ENCODE measurements at regions not wholly inside any gene's neighbourhood (a gene's known extent, or its start where the extent isn't known, plus 50 kb on each side); places are given as distances from the start of the nearest gene placed in this dataset.
A peak's percentile ranks its signal among the peaks of the same experiment; 100 is the strongest.
"Not testable (repeated sequence)": the region's sequence is repeated elsewhere in the genome, so short reads cannot be mapped to it uniquely, and the experiment has no call there.

GRCh38 chr5:17951392-17952169 lies 317.3 kb downstream of the TAF11L14 start:
- Histone ChIP-seq H3K27ac (ENCODE audit: low read depth, low read length) (no peak overlapping the region), H3K36me3 (ENCODE audit: insufficient read depth, low read length) (no peaks in the 10 kb centered on the region), H3K27me3 (ENCODE audit: insufficient read depth, low read length) (no peaks in the 10 kb centered on the region), H3K4me3 (ENCODE audit: low read depth, low read length) (no peak overlapping the region), H3K4me1 (ENCODE audit: control insufficient read depth, insufficient read depth, low read length, unreplicated experiment) (no peaks in the 10 kb centered on the region), H2AFZ (ENCODE audit: low read length, unreplicated experiment) (no peak overlapping the region), H3K79me2 (ENCODE audit: control insufficient read depth, insufficient read depth, low read length, unreplicated experiment) (no peaks in the 10 kb centered on the region)

GRCh38 chr5:17952231-17952630 lies 318.0 kb downstream of the TAF11L14 start:
- Histone ChIP-seq H3K27me3 (ENCODE audit: insufficient read depth, low read length) (no peaks in the 10 kb centered on the region), H3K4me1 (ENCODE audit: control insufficient read depth, insufficient read depth, low read length, unreplicated experiment) (no peaks in the 10 kb centered on the region), H3K4me3 (ENCODE audit: low read depth, low read length) (no peak overlapping the region), H2AFZ (ENCODE audit: low read length, unreplicated experiment) (no peak overlapping the region), H3K79me2 (ENCODE audit: control insufficient read depth, insufficient read depth, low read length, unreplicated experiment) (no peaks in the 10 kb centered on the region), H3K36me3 (ENCODE audit: insufficient read depth, low read length) (no peaks in the 10 kb centered on the region), H3K27ac (ENCODE audit: low read depth, low read length) (no peak overlapping the region)

GRCh38 chr5:17964067-17964466 lies 329.8 kb downstream of the TAF11L14 start:
- H3K79me2 ChIP-seq (ENCODE audit: control insufficient read depth, insufficient read depth, low read length, unreplicated experiment), result no peaks in the 10 kb centered on the region

GRCh38 chr5:17966640-17967402 lies 332.6 kb downstream of the TAF11L14 start:
- Histone ChIP-seq H3K36me3 (ENCODE audit: insufficient read depth, low read length) (no peaks in the 10 kb centered on the region), H3K4me3 (ENCODE audit: low read depth, low read length) (no peak overlapping the region), H2AFZ (ENCODE audit: low read length, unreplicated experiment) (no peak overlapping the region), H3K27me3 (ENCODE audit: insufficient read depth, low read length) (no peaks in the 10 kb centered on the region), H3K4me1 (ENCODE audit: control insufficient read depth, insufficient read depth, low read length, unreplicated experiment) (no peaks in the 10 kb centered on the region), H3K79me2 (ENCODE audit: control insufficient read depth, insufficient read depth, low read length, unreplicated experiment) (no peaks in the 10 kb centered on the region), H3K27ac (ENCODE audit: low read depth, low read length) (no peak overlapping the region)

More at GRCh38 chr5:17964067-17964466, 329.8 kb downstream of the TAF11L14 start:
- Histone ChIP-seq H3K4me3 (ENCODE audit: low read depth, low read length) (no peak overlapping the region), H3K27ac (ENCODE audit: low read depth, low read length) (no peak overlapping the region), H3K4me1 (ENCODE audit: control insufficient read depth, insufficient read depth, low read length, unreplicated experiment) (no peaks in the 10 kb centered on the region), H3K36me3 (ENCODE audit: insufficient read depth, low read length) (no peaks in the 10 kb centered on the region), H2AFZ (ENCODE audit: low read length, unreplicated experiment) (no peak overlapping the region), H3K27me3 (ENCODE audit: insufficient read depth, low read length) (no peaks in the 10 kb centered on the region)

GRCh38 chr5:17976404-17976803 lies 342.1 kb downstream of the TAF11L14 start:
- no peaks in the 10 kb centered on the region for H3K4me1 ChIP-seq (ENCODE audit: control insufficient read depth, insufficient read depth, low read length, unreplicated experiment)
- H3K27ac ChIP-seq (ENCODE audit: low read depth, low read length), result no peak overlapping the region
- H3K36me3 ChIP-seq (ENCODE audit: insufficient read depth, low read length), result no peaks in the 10 kb centered on the region
- H3K27me3 ChIP-seq (ENCODE audit: insufficient read depth, low read length), result no peaks in the 10 kb centered on the region
- no peak overlapping the region for H2AFZ ChIP-seq (ENCODE audit: low read length, unreplicated experiment)
- H3K79me2 ChIP-seq (ENCODE audit: control insufficient read depth, insufficient read depth, low read length, unreplicated experiment), result no peaks in the 10 kb centered on the region
- H3K4me3 ChIP-seq (ENCODE audit: low read depth, low read length), result no peak overlapping the region

- H3K36me3 ChIP-seq (ENCODE audit: insufficient read depth, low read length), result no peaks in the 10 kb centered on the region
- H3K4me3 ChIP-seq (ENCODE audit: low read depth, low read length), result no peak overlapping the region
- H3K4me1 ChIP-seq (ENCODE audit: control insufficient read depth, insufficient read depth, low read length, unreplicated experiment), result no peaks in the 10 kb centered on the region
- no peaks in the 10 kb centered on the region for H3K27me3 ChIP-seq (ENCODE audit: insufficient read depth, low read length)
- H2AFZ ChIP-seq (ENCODE audit: low read length, unreplicated experiment), result no peak overlapping the region
- H3K27ac ChIP-seq (ENCODE audit: low read depth, low read length), result no peak overlapping the region
- H3K79me2 ChIP-seq (ENCODE audit: control insufficient read depth, insufficient read depth, low read length, unreplicated experiment), result no peaks in the 10 kb centered on the region
These were observed 344.7 kb downstream of the TAF11L14 start for GRCh38 chr5:17978954-17979353.

- not testable (repeated sequence) for H3K27me3 ChIP-seq (ENCODE audit: insufficient read depth, low read length); H3K4me1 ChIP-seq (ENCODE audit: control insufficient read depth, insufficient read depth, low read length, unreplicated experiment); H3K4me3 ChIP-seq (ENCODE audit: low read depth, low read length); H2AFZ ChIP-seq (ENCODE audit: low read length, unreplicated experiment); H3K27ac ChIP-seq (ENCODE audit: low read depth, low read length); H3K36me3 ChIP-seq (ENCODE audit: insufficient read depth, low read length); H3K79me2 ChIP-seq (ENCODE audit: control insufficient read depth, insufficient read depth, low read length, unreplicated experiment)
These were observed 348.4 kb downstream of the TAF11L14 start for GRCh38 chr5:17982626-17983025.

GRCh38 chr5:17989036-17989435 lies 354.8 kb downstream of the TAF11L14 start:
- Histone ChIP-seq H3K36me3 (ENCODE audit: insufficient read depth, low read length) (no peaks in the 10 kb centered on the region), H3K4me1 (ENCODE audit: control insufficient read depth, insufficient read depth, low read length, unreplicated experiment) (no peaks in the 10 kb centered on the region), H3K27ac (ENCODE audit: low read depth, low read length) (no peak overlapping the region), H3K79me2 (ENCODE audit: control insufficient read depth, insufficient read depth, low read length, unreplicated experiment) (no peaks in the 10 kb centered on the region), H3K27me3 (ENCODE audit: insufficient read depth, low read length) (no peaks in the 10 kb centered on the region), H2AFZ (ENCODE audit: low read length, unreplicated experiment) (no peak overlapping the region), H3K4me3 (ENCODE audit: low read depth, low read length) (no peak overlapping the region)

- Histone ChIP-seq H2AFZ (ENCODE audit: low read length, unreplicated experiment) (peak overlapping the region; percentile 6), H3K27ac (ENCODE audit: low read depth, low read length) (no peak overlapping the region), H3K79me2 (ENCODE audit: control insufficient read depth, insufficient read depth, low read length, unreplicated experiment) (no peaks in the 10 kb centered on the region), H3K36me3 (ENCODE audit: insufficient read depth, low read length) (no peaks in the 10 kb centered on the region), H3K4me3 (ENCODE audit: low read depth, low read length) (no peak overlapping the region), H3K27me3 (ENCODE audit: insufficient read depth, low read length) (no peaks in the 10 kb centered on the region), H3K4me1 (ENCODE audit: control insufficient read depth, insufficient read depth, low read length, unreplicated experiment) (no peaks in the 10 kb centered on the region)
These were observed 355.6 kb downstream of the TAF11L14 start for GRCh38 chr5:17989567-17990563.

GRCh38 chr5:17991775-17992174 lies 357.5 kb downstream of the TAF11L14 start:
- no peak overlapping the region for H3K27ac ChIP-seq (ENCODE audit: low read depth, low read length)
- no peak overlapping the region for H3K4me3 ChIP-seq (ENCODE audit: low read depth, low read length)
- H3K4me1 ChIP-seq (ENCODE audit: control insufficient read depth, insufficient read depth, low read length, unreplicated experiment), result no peaks in the 10 kb centered on the region
- no peak overlapping the region for H2AFZ ChIP-seq (ENCODE audit: low read length, unreplicated experiment)
- H3K27me3 ChIP-seq (ENCODE audit: insufficient read depth, low read length), result no peaks in the 10 kb centered on the region
- H3K36me3 ChIP-seq (ENCODE audit: insufficient read depth, low read length), result no peaks in the 10 kb centered on the region
- no peaks in the 10 kb centered on the region for H3K79me2 ChIP-seq (ENCODE audit: control insufficient read depth, insufficient read depth, low read length, unreplicated experiment)
